ENCODE measurements at regions not wholly inside any gene's neighbourhood (a gene's known extent, or its start where the extent isn't known, plus 50 kb on each side); places are given as distances from the start of the nearest gene placed in this dataset.

DNA sequence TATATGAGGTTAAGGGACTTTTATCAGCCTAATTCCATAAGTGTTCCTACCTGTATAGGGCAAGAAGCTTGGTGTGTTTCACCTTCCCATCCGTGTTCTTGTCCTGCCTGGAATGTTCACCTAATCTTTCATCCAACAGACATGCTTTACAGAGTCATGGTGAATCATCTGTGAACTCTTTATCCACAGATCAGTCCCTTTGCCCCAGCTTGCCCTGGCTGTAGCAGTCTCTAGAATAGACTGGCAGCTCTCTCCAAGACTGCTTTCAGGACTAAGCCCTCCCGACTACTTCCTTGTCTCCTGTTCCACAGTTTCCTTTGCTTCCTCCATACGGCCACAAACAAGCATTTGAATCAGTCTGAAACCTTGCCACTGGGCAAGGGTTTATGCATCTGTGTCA lies 177.9 kb upstream of the IL15 start:
- ATAC-seq (peak; percentile 68 to 75; a peak in 4 of 6 replicates), DNase-seq (ENCODE audit: low read depth in 1 of 2, low spot score in 1 of 2) (peak in 1 of 2 experiments; percentile 48), FAIRE-seq (no peak)
- Histone ChIP-seq H3K9me3 (no peaks in the 10 kb centered on the region), H3K4me2 (peak overlapping the region; percentile 30; the same call in 2 of the 3 replicates), H3K4me3 (no peak overlapping the region), H3K4me1 (0 out of 3 replicates have a peak, but pooled peaks cover 6% of the 10 kb centered on the region), H3K27ac (peak overlapping the region; percentile 33 to 71; a peak in 2 of 6 replicates)
- 34% methylated on average over 3 of the region's 3 CpGs for WGBS (ENCODE audit: missing lambda C conversion rate)
- ChIA-PET POLR2A (no interaction called here), CTCF (interaction anchor here (1.2 kb wide), 1 partner anchor 35 kb away, joined by 3 read pairs; no protein-coding TSS in a partner anchor)
- TF ChIP-seq SMC3 (IDR thresholded peaks at IDR 0.05) (no peak), TFCP2L1 (CRISPR knock-in tag; IDR thresholded peaks at IDR 0.05) (no peak), POLR2A (IDR thresholded peaks at IDR 0.05; ENCODE audit: low read length) (no peak), FOXS1 (CRISPR knock-in tag; IDR thresholded peaks at IDR 0.05) (no peak), KDM5A (IDR thresholded peaks at IDR 0.05) (no peak), NR3C1 (IDR thresholded peaks at IDR 0.05) (no peak), RFX5 (IDR thresholded peaks at IDR 0.05) (no peak), E2F6 (IDR thresholded peaks at IDR 0.05; ENCODE audit: borderline replicate concordance, low read depth) (no peak), RCOR1 (IDR thresholded peaks at IDR 0.05; ENCODE audit: low read depth, low read length) (no peak), MAFK (IDR thresholded peaks at IDR 0.05; ENCODE audit: partially characterized antibody) (no peak), HOXB5 (CRISPR knock-in tag; IDR thresholded peaks at IDR 0.05) (no peak), SREBF2 (IDR thresholded peaks at IDR 0.05) (no peak), POLR2AphosphoS2 (conservative IDR thresholded peaks at IDR 0.05; ENCODE audit: low read length) (no peak), MYC (IDR thresholded peaks at IDR 0.05; ENCODE audit: borderline replicate concordance, low read length) (no peak), EHMT2 (IDR thresholded peaks at IDR 0.05; ENCODE audit: low read depth) (no peak), KDM1A (IDR thresholded peaks at IDR 0.05; ENCODE audit: low read depth) (no peak)
- TF ChIP-seq, protein P1, sequence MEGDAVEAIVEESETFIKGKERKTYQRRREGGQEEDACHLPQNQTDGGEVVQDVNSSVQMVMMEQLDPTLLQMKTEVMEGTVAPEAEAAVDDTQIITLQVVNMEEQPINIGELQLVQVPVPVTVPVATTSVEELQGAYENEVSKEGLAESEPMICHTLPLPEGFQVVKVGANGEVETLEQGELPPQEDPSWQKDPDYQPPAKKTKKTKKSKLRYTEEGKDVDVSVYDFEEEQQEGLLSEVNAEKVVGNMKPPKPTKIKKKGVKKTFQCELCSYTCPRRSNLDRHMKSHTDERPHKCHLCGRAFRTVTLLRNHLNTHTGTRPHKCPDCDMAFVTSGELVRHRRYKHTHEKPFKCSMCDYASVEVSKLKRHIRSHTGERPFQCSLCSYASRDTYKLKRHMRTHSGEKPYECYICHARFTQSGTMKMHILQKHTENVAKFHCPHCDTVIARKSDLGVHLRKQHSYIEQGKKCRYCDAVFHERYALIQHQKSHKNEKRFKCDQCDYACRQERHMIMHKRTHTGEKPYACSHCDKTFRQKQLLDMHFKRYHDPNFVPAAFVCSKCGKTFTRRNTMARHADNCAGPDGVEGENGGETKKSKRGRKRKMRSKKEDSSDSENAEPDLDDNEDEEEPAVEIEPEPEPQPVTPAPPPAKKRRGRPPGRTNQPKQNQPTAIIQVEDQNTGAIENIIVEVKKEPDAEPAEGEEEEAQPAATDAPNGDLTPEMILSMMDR (IDR thresholded peaks at IDR 0.05) = no peak

DNA sequence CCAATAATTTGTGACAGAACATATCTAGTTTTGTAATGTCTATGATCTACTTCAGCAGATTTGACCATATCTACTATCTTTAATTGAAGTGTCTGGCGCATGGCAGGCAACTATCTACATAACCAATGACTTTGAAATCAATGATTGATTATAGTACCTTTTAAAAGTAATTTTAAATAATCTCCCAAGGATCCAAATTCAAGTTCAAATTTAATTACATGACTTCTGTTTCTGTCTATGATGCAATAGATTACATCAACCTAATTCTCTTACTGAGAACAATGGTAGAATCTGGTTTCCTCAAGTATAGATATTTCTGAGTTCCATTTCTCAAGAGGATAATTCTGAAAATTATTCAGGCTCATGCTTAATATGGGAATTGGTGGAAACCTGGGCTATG lies 177.4 kb upstream of the IL15 start:
- WGBS (ENCODE audit: missing lambda C conversion rate) = 87% methylated on average over 1 of the region's 1 CpG
- POLR2A ChIA-PET = no interaction called here
- FAIRE-seq = no peak
- 0 out of 3 replicates have a peak, but pooled peaks cover 6% of the 10 kb centered on the region for H3K4me1 ChIP-seq
- peak overlapping the region; percentile 33 to 71; a peak in 2 of 6 replicates for H3K27ac ChIP-seq
- ATAC-seq = no peak
- H3K4me3 ChIP-seq = no peak overlapping the region
- CTCF ChIA-PET = interaction anchor here (0.9 kb wide), 1 partner anchor 30 kb away, joined by 3 read pairs; no protein-coding TSS in a partner anchor
- H3K4me2 ChIP-seq = peak overlapping the region; percentile 30; the same call in 1 of the 3 replicates
- no peak for DNase-seq (ENCODE audit: low read depth in 1 of 2, low spot score in 1 of 2)
- TF ChIP-seq RCOR1 (IDR thresholded peaks at IDR 0.05; ENCODE audit: low read depth, low read length) (no peak), ESRRA (IDR thresholded peaks at IDR 0.05; ENCODE audit: borderline replicate concordance, low read length) (no peak), EP300 (IDR thresholded peaks at IDR 0.05) (no peak), NPAS2 (CRISPR knock-in tag; IDR thresholded peaks at IDR 0.05; ENCODE audit: borderline replicate concordance) (no peak), KDM5A (IDR thresholded peaks at IDR 0.05) (no peak)
- H3K9me3 ChIP-seq = no peaks in the 10 kb centered on the region

GRCh38 chr4:141462361-141462760 lies 174.0 kb upstream of the IL15 start:
- ChIA-PET CTCF (interaction anchor here (1.3 kb wide), 1 partner anchor 37 kb away, joined by 3 read pairs; no protein-coding TSS in a partner anchor), POLR2A (no interaction called here)
- no peak for DNase-seq (ENCODE audit: low read depth in 1 of 2, low spot score in 1 of 2)
- 0 out of 3 replicates have a peak, but pooled peaks cover 6% of the 10 kb centered on the region for H3K4me1 ChIP-seq
- TF ChIP-seq HOXA7 (CRISPR knock-in tag; IDR thresholded peaks at IDR 0.05) (no peak), MYC (IDR thresholded peaks at IDR 0.05; ENCODE audit: borderline replicate concordance, low read length) (no peak), EP300 (IDR thresholded peaks at IDR 0.05) (no peak), ZFP36 (IDR thresholded peaks at IDR 0.05; ENCODE audit: borderline replicate concordance, partially characterized antibody) (no peak), FOSL2 (IDR thresholded peaks at IDR 0.05) (no peak), FOSL2 (CRISPR knock-in tag; IDR thresholded peaks at IDR 0.05) (no peak), PHF8 (IDR thresholded peaks at IDR 0.05; ENCODE audit: borderline replicate concordance, low read depth) (no peak), EHF (CRISPR knock-in tag; IDR thresholded peaks at IDR 0.05) (no peak), SMC3 (IDR thresholded peaks at IDR 0.05) (no peak), HOXB13 (CRISPR knock-in tag; IDR thresholded peaks at IDR 0.05; ENCODE audit: low read depth) (no peak), MAFK (IDR thresholded peaks at IDR 0.05; ENCODE audit: partially characterized antibody) (no peak), BHLHE40 (IDR thresholded peaks at IDR 0.05; ENCODE audit: low read depth, low read length) (no peak), NR3C1 (IDR thresholded peaks at IDR 0.05) (no peak), RARB (CRISPR knock-in tag; IDR thresholded peaks at IDR 0.05) (no peak), NFE2L2 (conservative IDR thresholded peaks at IDR 0.05; ENCODE audit: low read length) (no peak), MAZ (IDR thresholded peaks at IDR 0.05; ENCODE audit: borderline replicate concordance, low read depth, low read length) (no peak), JUNB (IDR thresholded peaks at IDR 0.05) (no peak), ATOH8 (CRISPR knock-in tag; IDR thresholded peaks at IDR 0.05; ENCODE audit: low read depth) (no peak)
- no peaks in the 10 kb centered on the region for H3K9me3 ChIP-seq
- ATAC-seq = no peak
- H3K4me2 ChIP-seq = no peak overlapping the region
- FAIRE-seq = no peak
- no peak overlapping the region for H3K27ac ChIP-seq
- 43% methylated on average over 2 of the region's 2 CpGs for WGBS (ENCODE audit: missing lambda C conversion rate)
- no peak overlapping the region for H3K4me3 ChIP-seq
